IPS-20b (cell line): ENCODE measurements at regions not wholly inside any gene's neighbourhood (a gene's known extent, or its start where the extent isn't known, plus 50 kb on each side); places are given as distances from the start of the nearest gene placed in this dataset.
"Not testable (repeated sequence)": the region's sequence is repeated elsewhere in the genome, so short reads cannot be mapped to it uniquely, and the experiment has no call there.

ENCODE experiments used
- H3K27ac ChIP-seq: one replicate; pipeline ENCODE4 v1.5.1; 2013; ENCODE audit warnings: low read length
- H3K27me3 ChIP-seq: 2 replicates; pipeline ENCODE4 v1.6.1; 2013; ENCODE audit warnings: mild to moderate bottlenecking, low read length, inconsistent platforms; ENCODE audit not compliant: insufficient read depth
- H3K36me3 ChIP-seq: 2 replicates; pipeline ENCODE4 v1.6.1; 2013; ENCODE audit warnings: low read depth, mild to moderate bottlenecking, inconsistent platforms, low read length, moderate library complexity; ENCODE audit not compliant: insufficient read depth
- H3K4me1 ChIP-seq: 2 replicates; pipeline ENCODE4 v1.6.1; 2013; ENCODE audit warnings: mild to moderate bottlenecking, control low read depth, inconsistent platforms, low read length, moderate library complexity; ENCODE audit not compliant: insufficient read depth
- H3K4me3 ChIP-seq: 2 replicates; pipeline ENCODE4 v1.5.1; 2013; ENCODE audit warnings: mild to moderate bottlenecking, low read length, inconsistent platforms
- H3K9ac ChIP-seq: 2 replicates; pipeline ENCODE4 v1.6.1; 2013; ENCODE audit warnings: low read depth, mild to moderate bottlenecking, inconsistent platforms, low read length, moderate library complexity
- H3K9me3 ChIP-seq: 2 replicates; pipeline ENCODE4 v1.6.1; 2013; ENCODE audit warnings: mild to moderate bottlenecking, low read depth, low read length, inconsistent platforms; ENCODE audit not compliant: insufficient read depth

- H3K9ac ChIP-seq, H3K27ac ChIP-seq: not testable (repeated sequence)
Measured at GRCh38 chr4:9547470-9547869, 103.3 kb downstream of the DEFB131A start.

GRCh38 chr4:9556076-9556475, 111.9 kb downstream of the DEFB131A start:
- H3K27me3 ChIP-seq, H3K9ac ChIP-seq, H3K36me3 ChIP-seq, H3K27ac ChIP-seq, H3K9me3 ChIP-seq, H3K4me3 ChIP-seq, H3K4me1 ChIP-seq: not testable (repeated sequence)

More at GRCh38 chr4:9547470-9547869, 103.3 kb downstream of the DEFB131A start:
- not testable (repeated sequence) for H3K4me1 ChIP-seq, H3K27me3 ChIP-seq, H3K9me3 ChIP-seq, H3K4me3 ChIP-seq, H3K36me3 ChIP-seq

GRCh38 chr4:9577869-9578268, 133.7 kb downstream of the DEFB131A start:
- H3K4me3 ChIP-seq, H3K36me3 ChIP-seq, H3K27ac ChIP-seq, H3K27me3 ChIP-seq, H3K4me1 ChIP-seq, H3K9ac ChIP-seq: not testable (repeated sequence)
- peaks cover 11% of the 10 kb centered on the region for H3K9me3 ChIP-seq

GRCh38 chr4:9582880-9583279, 138.7 kb downstream of the DEFB131A start:
- not testable (repeated sequence) for H3K36me3 ChIP-seq, H3K4me1 ChIP-seq, H3K27ac ChIP-seq, H3K9ac ChIP-seq, H3K27me3 ChIP-seq, H3K9me3 ChIP-seq, H3K4me3 ChIP-seq

GRCh38 chr4:9592010-9592409, 147.8 kb downstream of the DEFB131A start:
- no peak overlapping the region for H3K27ac ChIP-seq

GRCh38 chr4:9594948-9595347, 150.7 kb downstream of the DEFB131A start:
- Histone ChIP-seq H3K9me3 (no peaks in the 10 kb centered on the region), H3K4me1 (no peaks in the 10 kb centered on the region; the same call in 1 of the 2 replicates), H3K27me3 (no peaks in the 10 kb centered on the region), H3K36me3 (no peaks in the 10 kb centered on the region), H3K9ac (no peak overlapping the region), H3K27ac (no peak overlapping the region), H3K4me3 (no peak overlapping the region)

More at GRCh38 chr4:9592010-9592409, 147.8 kb downstream of the DEFB131A start:
- H3K9ac ChIP-seq, result no peak overlapping the region
- H3K4me3 ChIP-seq, result no peak overlapping the region
- H3K4me1 ChIP-seq, result no peaks in the 10 kb centered on the region
- no peaks in the 10 kb centered on the region for H3K36me3 ChIP-seq
- H3K9me3 ChIP-seq, result no peaks in the 10 kb centered on the region
- no peaks in the 10 kb centered on the region for H3K27me3 ChIP-seq

GRCh38 chr4:9595531-9595930, 151.3 kb downstream of the DEFB131A start:
- not testable (repeated sequence) for H3K9me3 ChIP-seq, H3K27ac ChIP-seq, H3K9ac ChIP-seq, H3K36me3 ChIP-seq, H3K27me3 ChIP-seq, H3K4me1 ChIP-seq, H3K4me3 ChIP-seq

GRCh38 chr4:9599266-9599665, 155.1 kb downstream of the DEFB131A start:
- Histone ChIP-seq H3K4me3 (no peak overlapping the region), H3K27ac (no peak overlapping the region), H3K27me3 (no peaks in the 10 kb centered on the region), H3K36me3 (no peaks in the 10 kb centered on the region), H3K9ac (no peak overlapping the region), H3K9me3 (no peaks in the 10 kb centered on the region), H3K4me1 (peaks cover 20% of the 10 kb centered on the region)

GRCh38 chr4:9600246-9600645, 156.0 kb downstream of the DEFB131A start:
- Histone ChIP-seq H3K9me3 (no peaks in the 10 kb centered on the region), H3K9ac (no peak overlapping the region), H3K4me3 (no peak overlapping the region), H3K27ac (no peak overlapping the region), H3K27me3 (no peaks in the 10 kb centered on the region), H3K36me3 (no peaks in the 10 kb centered on the region), H3K4me1 (peaks cover 23% of the 10 kb centered on the region)

- no peaks in the 10 kb centered on the region for H3K9me3 ChIP-seq
- no peak overlapping the region for H3K9ac ChIP-seq
- no peak overlapping the region for H3K4me3 ChIP-seq
- no peak overlapping the region for H3K27ac ChIP-seq
- H3K27me3 ChIP-seq, result no peaks in the 10 kb centered on the region
- H3K4me1 ChIP-seq, result peaks cover 23% of the 10 kb centered on the region
- no peaks in the 10 kb centered on the region for H3K36me3 ChIP-seq
Measured at GRCh38 chr4:9602389-9602914, 158.2 kb downstream of the DEFB131A start.

- peaks cover 23% of the 10 kb centered on the region for H3K4me1 ChIP-seq
- not testable (repeated sequence) for H3K9me3 ChIP-seq, H3K27ac ChIP-seq, H3K36me3 ChIP-seq, H3K9ac ChIP-seq, H3K27me3 ChIP-seq, H3K4me3 ChIP-seq
Measured at GRCh38 chr4:9604031-9604892, 160.0 kb downstream of the DEFB131A start.

- not testable (repeated sequence) for H3K9me3 ChIP-seq, H3K9ac ChIP-seq, H3K27me3 ChIP-seq, H3K27ac ChIP-seq, H3K4me3 ChIP-seq, H3K36me3 ChIP-seq
- peaks cover 23% of the 10 kb centered on the region for H3K4me1 ChIP-seq
Measured at GRCh38 chr4:9604893-9605190, 160.6 kb downstream of the DEFB131A start.
